ENCODE measurements at regions not wholly inside any gene's neighbourhood (a gene's known extent, or its start where the extent isn't known, plus 50 kb on each side); places are given as distances from the start of the nearest gene placed in this dataset.

DNA sequence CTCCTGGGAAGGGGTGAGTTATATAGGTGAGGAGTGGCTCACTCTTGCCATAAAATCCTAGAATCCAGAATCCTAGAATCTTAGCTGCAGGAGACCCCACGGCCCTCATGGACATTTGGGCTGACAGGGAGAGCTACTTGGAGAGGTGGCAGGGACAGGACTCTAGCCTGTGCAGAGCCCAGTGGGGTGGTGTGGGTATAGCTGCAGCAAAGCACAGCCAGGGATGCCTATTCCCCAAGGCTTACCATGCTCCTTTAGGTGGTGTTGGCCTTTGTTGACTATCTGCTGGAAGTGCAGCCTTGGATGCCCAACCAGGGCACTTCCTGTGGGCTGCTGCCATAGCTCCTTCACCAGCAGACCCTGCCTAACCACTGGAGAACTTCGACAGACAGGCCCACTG lies 70.0 kb upstream of the PTPN3 start:
- no peak overlapping the region for H3K27ac ChIP-seq (ENCODE audit: low read length)
- no peak overlapping the region for H2AFZ ChIP-seq (ENCODE audit: low read length)
- no peaks in the 10 kb centered on the region for H3K36me3 ChIP-seq (ENCODE audit: insufficient read depth, low read length)
- H3K9me3 ChIP-seq (ENCODE audit: low read length) = no peaks in the 10 kb centered on the region
- no peaks in the 10 kb centered on the region for H3K79me2 ChIP-seq (ENCODE audit: low read length)
- H3K4me3 ChIP-seq (ENCODE audit: low read length) = no peak overlapping the region
- H3K9ac ChIP-seq (ENCODE audit: low read length) = no peak overlapping the region
- no peaks in the 10 kb centered on the region for H3K9me2 ChIP-seq (replicated peaks; ENCODE audit: insufficient read depth, low read length)
- no peaks in the 10 kb centered on the region for H4K20me1 ChIP-seq (ENCODE audit: insufficient read depth, low read depth, low read length)
- H3K4me2 ChIP-seq (ENCODE audit: low read depth, low read length, poor library complexity, severe bottlenecking) = no peak overlapping the region
- no peaks in the 10 kb centered on the region for H3K4me1 ChIP-seq (ENCODE audit: low read length)
- no peaks in the 10 kb centered on the region for H3K27me3 ChIP-seq (ENCODE audit: low read length)
- no peak for DNase-seq

DNA sequence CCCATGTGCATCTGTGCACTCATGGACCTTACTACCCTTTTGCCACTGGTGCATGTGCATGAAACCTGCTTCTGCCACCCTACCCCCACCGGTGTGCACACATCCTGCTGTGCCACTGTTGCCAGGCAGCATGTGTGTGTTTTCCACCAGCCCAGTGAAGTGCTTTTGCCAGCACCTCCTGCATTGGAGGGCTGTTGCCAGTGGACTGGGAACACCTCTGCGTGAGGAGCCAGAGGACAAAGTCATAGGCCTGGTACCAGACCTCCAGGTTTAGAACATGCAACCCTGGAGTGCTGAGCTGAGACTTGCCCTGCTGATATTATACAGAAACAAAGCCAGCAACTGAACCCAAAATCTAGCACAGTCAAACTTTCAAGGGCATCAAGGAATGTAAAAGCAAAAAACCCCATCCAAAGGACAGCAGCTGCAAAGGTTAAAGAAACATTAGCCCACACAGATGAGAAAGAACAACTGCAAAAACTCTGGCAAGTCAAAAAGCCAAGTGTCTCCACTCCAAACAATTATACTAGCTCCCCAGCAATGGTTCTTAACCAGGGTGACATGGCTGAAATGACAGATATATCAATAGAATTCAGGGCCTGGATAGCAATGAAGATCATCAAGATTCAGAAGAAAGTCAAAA lies 70.6 kb upstream of the PTPN3 start:
- Histone ChIP-seq H3K27me3 (ENCODE audit: low read length) (no peaks in the 10 kb centered on the region), H3K79me2 (ENCODE audit: low read length) (no peaks in the 10 kb centered on the region), H3K36me3 (ENCODE audit: insufficient read depth, low read length) (no peaks in the 10 kb centered on the region), H2AFZ (ENCODE audit: low read length) (no peak overlapping the region), H3K27ac (ENCODE audit: low read length) (no peak overlapping the region), H4K20me1 (ENCODE audit: insufficient read depth, low read depth, low read length) (no peaks in the 10 kb centered on the region), H3K9me2 (replicated peaks; ENCODE audit: insufficient read depth, low read length) (no peaks in the 10 kb centered on the region), H3K4me3 (ENCODE audit: low read length) (no peak overlapping the region), H3K9me3 (ENCODE audit: low read length) (no peaks in the 10 kb centered on the region), H3K4me1 (ENCODE audit: low read length) (no peaks in the 10 kb centered on the region), H3K9ac (ENCODE audit: low read length) (no peak overlapping the region), H3K4me2 (ENCODE audit: low read depth, low read length, poor library complexity, severe bottlenecking) (no peak overlapping the region)
- DNase-seq = no peak

DNA sequence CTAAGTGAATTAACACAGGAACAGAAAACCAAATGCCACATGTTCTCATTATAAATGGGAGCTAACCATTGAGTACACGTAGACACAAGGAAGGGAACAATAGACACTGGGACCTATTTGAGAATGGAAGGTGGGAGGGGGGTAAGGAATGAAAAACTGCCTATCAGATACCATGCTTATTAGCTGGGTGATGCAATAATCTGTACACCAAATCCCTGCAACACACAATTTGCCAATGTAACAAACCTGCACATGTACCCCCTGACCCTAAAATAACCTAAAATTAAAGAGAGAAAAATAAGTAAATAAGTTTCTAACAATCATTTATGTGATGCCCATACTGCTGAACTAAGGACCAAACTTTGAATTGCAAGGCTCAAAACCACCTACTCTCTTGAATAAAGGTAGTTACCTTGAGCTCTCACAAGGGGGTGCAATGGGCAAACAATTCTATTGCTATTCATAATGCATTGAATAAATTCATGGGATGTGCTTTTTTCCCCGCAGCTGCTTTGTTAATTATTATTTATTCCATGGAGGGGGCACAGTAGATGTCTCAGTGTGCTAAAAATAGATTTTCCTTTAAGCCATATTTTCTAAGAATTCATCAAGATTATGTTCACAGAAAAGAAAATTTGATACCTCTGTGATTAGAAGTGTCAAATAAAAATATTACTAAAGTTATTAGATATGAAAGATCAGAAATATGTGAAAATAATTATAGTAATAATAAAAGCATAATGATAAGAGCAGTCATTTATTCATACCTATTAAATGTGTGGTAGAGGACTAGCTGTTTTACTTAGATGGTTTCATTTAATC lies 76.2 kb upstream of the PTPN3 start:
- Histone ChIP-seq H3K27me3 (ENCODE audit: low read length) (no peaks in the 10 kb centered on the region), H3K4me1 (ENCODE audit: low read length) (no peaks in the 10 kb centered on the region), H3K27ac (ENCODE audit: low read length) (no peak overlapping the region), H2AFZ (ENCODE audit: low read length) (no peak overlapping the region), H3K9me3 (ENCODE audit: low read length) (no peaks in the 10 kb centered on the region), H3K9me2 (replicated peaks; ENCODE audit: insufficient read depth, low read length) (no peaks in the 10 kb centered on the region), H3K36me3 (ENCODE audit: insufficient read depth, low read length) (no peaks in the 10 kb centered on the region), H3K4me2 (ENCODE audit: low read depth, low read length, poor library complexity, severe bottlenecking) (no peak overlapping the region), H4K20me1 (ENCODE audit: insufficient read depth, low read depth, low read length) (no peaks in the 10 kb centered on the region), H3K9ac (ENCODE audit: low read length) (no peak overlapping the region), H3K79me2 (ENCODE audit: low read length) (no peaks in the 10 kb centered on the region), H3K4me3 (ENCODE audit: low read length) (no peak overlapping the region)
- DNase-seq = peak; percentile 81

DNA sequence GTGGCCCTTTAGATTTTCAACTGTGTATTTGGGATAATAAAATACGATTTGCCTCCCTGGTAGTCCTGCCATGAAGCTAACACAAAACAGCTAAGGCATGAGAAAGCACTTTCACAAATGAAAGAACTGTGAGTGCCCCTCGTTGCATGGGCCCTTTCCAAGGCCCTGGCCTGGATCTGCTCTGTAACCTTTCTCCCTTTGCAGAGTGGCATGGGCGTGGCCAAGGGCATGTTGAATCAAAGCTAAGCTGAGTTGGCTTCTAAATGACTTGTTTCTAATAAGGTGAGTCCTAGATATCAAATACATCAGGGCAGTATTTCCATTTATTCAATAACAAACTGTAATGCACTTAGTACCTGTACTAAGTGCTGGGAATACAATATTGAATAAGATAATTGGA lies 78.7 kb upstream of the PTPN3 start:
- Histone ChIP-seq H3K9me2 (replicated peaks; ENCODE audit: insufficient read depth, low read length) (no peaks in the 10 kb centered on the region), H3K27me3 (ENCODE audit: low read length) (no peaks in the 10 kb centered on the region), H3K79me2 (ENCODE audit: low read length) (no peaks in the 10 kb centered on the region), H3K4me3 (ENCODE audit: low read length) (no peak overlapping the region), H3K4me1 (ENCODE audit: low read length) (no peaks in the 10 kb centered on the region), H3K4me2 (ENCODE audit: low read depth, low read length, poor library complexity, severe bottlenecking) (no peak overlapping the region), H2AFZ (ENCODE audit: low read length) (no peak overlapping the region), H3K9me3 (ENCODE audit: low read length) (no peaks in the 10 kb centered on the region), H4K20me1 (ENCODE audit: insufficient read depth, low read depth, low read length) (no peaks in the 10 kb centered on the region), H3K27ac (ENCODE audit: low read length) (no peak overlapping the region), H3K36me3 (ENCODE audit: insufficient read depth, low read length) (no peaks in the 10 kb centered on the region), H3K9ac (ENCODE audit: low read length) (no peak overlapping the region)
- DNase-seq = no peak

DNA sequence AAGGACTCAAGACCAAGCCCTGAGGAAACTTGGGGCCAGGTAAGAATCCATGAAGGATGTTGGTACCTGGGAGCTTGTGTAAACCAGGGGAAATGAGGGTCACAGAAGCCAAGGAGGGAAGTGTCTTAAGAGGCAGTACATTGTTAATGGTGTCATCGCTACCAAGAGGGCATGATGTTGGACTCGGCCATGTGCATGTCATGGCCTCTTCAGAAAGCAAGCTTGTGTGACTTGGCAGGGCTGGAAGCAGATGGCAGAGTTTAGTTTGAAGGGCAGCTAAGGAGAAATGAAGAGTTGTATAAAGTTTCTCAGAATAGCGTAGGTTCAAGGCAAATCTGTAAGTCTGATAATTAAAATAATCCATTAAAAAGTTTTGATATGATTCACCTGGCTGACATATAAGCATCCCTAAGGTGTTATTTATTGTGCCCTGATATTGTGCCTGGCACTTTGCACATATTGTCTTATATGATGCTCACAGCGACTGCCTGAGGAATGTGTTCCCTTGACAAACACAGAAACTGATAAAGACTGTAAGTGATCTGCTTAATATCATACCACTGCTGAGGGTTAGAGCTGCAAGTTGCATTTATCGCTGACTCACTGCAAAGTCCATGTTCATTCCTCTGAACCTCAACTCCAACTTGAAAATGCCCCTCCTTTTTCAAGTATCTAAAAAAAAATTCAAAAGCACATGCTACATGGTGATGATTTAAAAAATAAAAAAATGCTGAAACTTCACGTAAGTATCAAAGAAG lies 81.3 kb upstream of the PTPN3 start:
- no peak for DNase-seq
- no peak overlapping the region for H3K9ac ChIP-seq (ENCODE audit: low read length)
- H2AFZ ChIP-seq (ENCODE audit: low read length) = no peak overlapping the region
- H3K27me3 ChIP-seq (ENCODE audit: low read length) = no peaks in the 10 kb centered on the region
- no peaks in the 10 kb centered on the region for H3K4me1 ChIP-seq (ENCODE audit: low read length)
- no peak overlapping the region for H3K27ac ChIP-seq (ENCODE audit: low read length)
- H3K79me2 ChIP-seq (ENCODE audit: low read length) = no peaks in the 10 kb centered on the region
- no peaks in the 10 kb centered on the region for H3K36me3 ChIP-seq (ENCODE audit: insufficient read depth, low read length)
- H3K9me3 ChIP-seq (ENCODE audit: low read length) = no peaks in the 10 kb centered on the region
- no peak overlapping the region for H3K4me2 ChIP-seq (ENCODE audit: low read depth, low read length, poor library complexity, severe bottlenecking)
- H4K20me1 ChIP-seq (ENCODE audit: insufficient read depth, low read depth, low read length) = no peaks in the 10 kb centered on the region
- no peaks in the 10 kb centered on the region for H3K9me2 ChIP-seq (replicated peaks; ENCODE audit: insufficient read depth, low read length)
- no peak overlapping the region for H3K4me3 ChIP-seq (ENCODE audit: low read length)

DNA sequence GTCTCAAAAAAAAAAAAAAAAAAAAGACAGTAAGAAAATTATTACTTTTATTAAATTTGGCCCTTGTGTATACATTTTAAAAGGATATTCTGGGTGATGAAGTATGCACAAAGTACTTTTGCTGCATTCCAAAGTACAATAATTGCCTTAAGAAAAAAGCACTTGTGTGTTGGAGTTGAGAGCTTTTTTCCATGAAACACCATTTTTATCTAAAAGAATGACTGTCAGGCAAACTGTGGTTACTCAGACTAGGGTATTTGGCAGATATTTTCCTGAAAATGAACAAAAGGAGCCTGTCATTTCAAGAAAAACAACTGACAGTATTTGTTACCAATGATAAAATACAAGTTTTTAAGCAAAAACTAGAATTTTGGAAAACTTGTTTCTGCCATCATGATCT lies 84.3 kb upstream of the PTPN3 start:
- H2AFZ ChIP-seq (ENCODE audit: low read length) = no peak overlapping the region
- H3K4me2 ChIP-seq (ENCODE audit: low read depth, low read length, poor library complexity, severe bottlenecking) = no peak overlapping the region
- no peaks in the 10 kb centered on the region for H3K9me2 ChIP-seq (replicated peaks; ENCODE audit: insufficient read depth, low read length)
- H3K36me3 ChIP-seq (ENCODE audit: insufficient read depth, low read length) = no peaks in the 10 kb centered on the region
- H3K4me3 ChIP-seq (ENCODE audit: low read length) = no peak overlapping the region
- DNase-seq = no peak
- H4K20me1 ChIP-seq (ENCODE audit: insufficient read depth, low read depth, low read length) = no peaks in the 10 kb centered on the region
- no peaks in the 10 kb centered on the region for H3K4me1 ChIP-seq (ENCODE audit: low read length)
- no peaks in the 10 kb centered on the region for H3K27me3 ChIP-seq (ENCODE audit: low read length)
- H3K79me2 ChIP-seq (ENCODE audit: low read length) = no peaks in the 10 kb centered on the region
- H3K9me3 ChIP-seq (ENCODE audit: low read length) = no peaks in the 10 kb centered on the region
- no peak overlapping the region for H3K9ac ChIP-seq (ENCODE audit: low read length)
- H3K27ac ChIP-seq (ENCODE audit: low read length) = no peak overlapping the region

DNA sequence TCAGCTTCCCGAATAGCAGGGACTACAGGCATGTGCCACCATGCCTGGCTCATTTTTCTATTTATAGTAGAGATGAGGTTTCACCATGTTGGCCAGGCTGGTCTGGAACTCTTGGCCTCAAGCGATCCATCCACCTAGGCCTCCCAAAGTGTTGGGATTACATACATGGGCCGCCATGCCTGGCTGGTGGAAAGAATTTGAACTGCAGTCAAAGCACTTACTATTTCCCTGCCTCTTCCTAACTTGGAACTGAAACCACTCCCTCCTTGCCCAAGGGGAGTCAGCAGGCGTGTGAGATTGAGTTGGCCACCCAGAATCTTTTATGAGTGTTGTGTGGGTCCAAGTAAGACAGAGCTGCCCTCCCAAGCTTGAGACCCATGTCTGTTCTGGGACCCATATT lies 86.1 kb upstream of the PTPN3 start:
- Histone ChIP-seq H3K4me1 (ENCODE audit: low read length) (no peaks in the 10 kb centered on the region), H3K27ac (ENCODE audit: low read length) (no peak overlapping the region), H3K27me3 (ENCODE audit: low read length) (no peaks in the 10 kb centered on the region), H3K9me2 (replicated peaks; ENCODE audit: insufficient read depth, low read length) (no peaks in the 10 kb centered on the region), H3K4me2 (ENCODE audit: low read depth, low read length, poor library complexity, severe bottlenecking) (no peak overlapping the region), H3K36me3 (ENCODE audit: insufficient read depth, low read length) (no peaks in the 10 kb centered on the region), H3K4me3 (ENCODE audit: low read length) (no peak overlapping the region), H3K9ac (ENCODE audit: low read length) (no peak overlapping the region), H3K9me3 (ENCODE audit: low read length) (no peaks in the 10 kb centered on the region), H3K79me2 (ENCODE audit: low read length) (no peaks in the 10 kb centered on the region), H2AFZ (ENCODE audit: low read length) (no peak overlapping the region), H4K20me1 (ENCODE audit: insufficient read depth, low read depth, low read length) (no peaks in the 10 kb centered on the region)
- no peak for DNase-seq

DNA sequence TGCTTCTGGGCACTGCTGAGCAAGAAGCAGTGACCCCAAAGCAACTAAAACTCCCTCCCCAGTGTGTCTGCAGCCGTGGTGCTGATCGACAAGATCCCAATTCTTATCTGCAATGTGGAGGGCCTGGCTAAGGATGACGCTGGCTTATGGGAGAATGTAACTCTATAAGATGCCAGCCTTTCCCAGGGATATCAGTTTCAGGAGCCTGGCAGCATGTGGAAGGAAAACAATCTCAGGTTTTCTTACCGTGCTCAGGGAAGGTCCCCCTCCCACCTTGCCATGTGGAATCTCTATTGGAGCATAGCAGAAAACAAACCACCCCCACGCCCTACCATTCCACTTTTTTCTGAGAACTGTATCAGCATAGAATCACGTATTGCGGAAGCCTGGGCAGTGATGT lies 87.7 kb upstream of the PTPN3 start:
- Histone ChIP-seq H3K4me2 (ENCODE audit: low read depth, low read length, poor library complexity, severe bottlenecking) (no peak overlapping the region), H3K36me3 (ENCODE audit: insufficient read depth, low read length) (no peaks in the 10 kb centered on the region), H3K9ac (ENCODE audit: low read length) (no peak overlapping the region), H3K4me3 (ENCODE audit: low read length) (no peak overlapping the region), H3K9me3 (ENCODE audit: low read length) (no peaks in the 10 kb centered on the region), H3K4me1 (ENCODE audit: low read length) (no peaks in the 10 kb centered on the region), H3K27ac (ENCODE audit: low read length) (no peak overlapping the region), H3K79me2 (ENCODE audit: low read length) (no peaks in the 10 kb centered on the region), H2AFZ (ENCODE audit: low read length) (no peak overlapping the region), H3K27me3 (ENCODE audit: low read length) (no peaks in the 10 kb centered on the region), H4K20me1 (ENCODE audit: insufficient read depth, low read depth, low read length) (no peaks in the 10 kb centered on the region), H3K9me2 (replicated peaks; ENCODE audit: insufficient read depth, low read length) (no peaks in the 10 kb centered on the region)
- no peak for DNase-seq
